ENCODE measurements at regions not wholly inside any gene's neighbourhood (a gene's known extent, or its start where the extent isn't known, plus 50 kb on each side); places are given as distances from the start of the nearest gene placed in this dataset.

- ChIA-PET CTCF (no interaction called here), POLR2A (no interaction called here)
- DNase-seq = no peak
- no peaks in the 10 kb centered on the region for H3K9me3 Mint-ChIP-seq
- no peak overlapping the region for H3K4me3 Mint-ChIP-seq
- no peak overlapping the region for H3K27ac Mint-ChIP-seq
- H3K4me1 Mint-ChIP-seq = no peaks in the 10 kb centered on the region
- no peaks in the 10 kb centered on the region for H3K36me3 Mint-ChIP-seq (ENCODE audit: low read depth)
- H3K27me3 Mint-ChIP-seq = no peaks in the 10 kb centered on the region
Measured at GRCh38 chr20:6831461-6831860, 64.0 kb downstream of the BMP2 start.

GRCh38 chr20:6832811-6833210, 65.3 kb downstream of the BMP2 start:
- ChIA-PET CTCF (no interaction called here), POLR2A (no interaction called here)
- H3K4me1 Mint-ChIP-seq = no peaks in the 10 kb centered on the region
- H3K27me3 Mint-ChIP-seq = no peaks in the 10 kb centered on the region
- DNase-seq = no peak
- no peaks in the 10 kb centered on the region for H3K9me3 Mint-ChIP-seq
- H3K4me3 Mint-ChIP-seq = no peak overlapping the region
- H3K36me3 Mint-ChIP-seq (ENCODE audit: low read depth) = no peaks in the 10 kb centered on the region
- H3K27ac Mint-ChIP-seq = no peak overlapping the region

- ChIA-PET CTCF (interaction anchor here (1.8 kb wide), 1 partner anchor 9 kb away, joined by 6 read pairs; no protein-coding TSS in a partner anchor), POLR2A (no interaction called here)
- DNase-seq = no peak
- Mint-ChIP-seq H3K4me3 (no peak overlapping the region), H3K27ac (no peak overlapping the region), H3K36me3 (ENCODE audit: low read depth) (no peaks in the 10 kb centered on the region), H3K9me3 (no peaks in the 10 kb centered on the region), H3K27me3 (no peaks in the 10 kb centered on the region), H3K4me1 (no peaks in the 10 kb centered on the region)
Measured at GRCh38 chr20:6835609-6836008, 68.1 kb downstream of the BMP2 start.

- H3K4me1 Mint-ChIP-seq = no peaks in the 10 kb centered on the region
- H3K9me3 Mint-ChIP-seq = no peaks in the 10 kb centered on the region
- ChIA-PET CTCF (interaction anchor here (1.8 kb wide), 1 partner anchor 11 kb away, joined by 6 read pairs; no protein-coding TSS in a partner anchor), POLR2A (no interaction called here)
- H3K27me3 Mint-ChIP-seq = no peaks in the 10 kb centered on the region
- H3K36me3 Mint-ChIP-seq (ENCODE audit: low read depth) = no peaks in the 10 kb centered on the region
- DNase-seq = no peak
- no peak overlapping the region for H3K4me3 Mint-ChIP-seq
- no peak overlapping the region for H3K27ac Mint-ChIP-seq
Measured at GRCh38 chr20:6836821-6837374, 69.4 kb downstream of the BMP2 start.

- POLR2A ChIA-PET = no interaction called here
- no peaks in the 10 kb centered on the region for H3K4me1 Mint-ChIP-seq
- CTCF ChIA-PET = no interaction called here
Measured at GRCh38 chr20:6837730-6838129, 70.2 kb downstream of the BMP2 start.

GRCh38 chr20:6838181-6838826, 70.8 kb downstream of the BMP2 start:
- no peaks in the 10 kb centered on the region for H3K36me3 Mint-ChIP-seq (ENCODE audit: low read depth)
- no peaks in the 10 kb centered on the region for H3K9me3 Mint-ChIP-seq
- H3K27ac Mint-ChIP-seq = no peak overlapping the region
- H3K27me3 Mint-ChIP-seq = no peaks in the 10 kb centered on the region
- no peaks in the 10 kb centered on the region for H3K4me1 Mint-ChIP-seq
- H3K4me3 Mint-ChIP-seq = no peak overlapping the region
- CTCF ChIA-PET = no interaction called here
- DNase-seq = no peak
- POLR2A ChIA-PET = no interaction called here

More at GRCh38 chr20:6837730-6838129, 70.2 kb downstream of the BMP2 start:
- H3K9me3 Mint-ChIP-seq = no peaks in the 10 kb centered on the region
- H3K36me3 Mint-ChIP-seq (ENCODE audit: low read depth) = no peaks in the 10 kb centered on the region
- no peak overlapping the region for H3K4me3 Mint-ChIP-seq
- no peaks in the 10 kb centered on the region for H3K27me3 Mint-ChIP-seq
- H3K27ac Mint-ChIP-seq = no peak overlapping the region
- DNase-seq = no peak

GRCh38 chr20:6841128-6841527, 73.6 kb downstream of the BMP2 start:
- Mint-ChIP-seq H3K36me3 (ENCODE audit: low read depth) (no peaks in the 10 kb centered on the region), H3K4me3 (no peak overlapping the region), H3K27me3 (no peaks in the 10 kb centered on the region), H3K4me1 (no peaks in the 10 kb centered on the region), H3K27ac (no peak overlapping the region), H3K9me3 (no peaks in the 10 kb centered on the region)
- no peak for DNase-seq
- ChIA-PET POLR2A (no interaction called here), CTCF (no interaction called here)

- H3K9me3 Mint-ChIP-seq = peaks cover 7% of the 10 kb centered on the region
- no peak overlapping the region for H3K4me3 Mint-ChIP-seq
- CTCF ChIA-PET = no interaction called here
- DNase-seq = no peak
- no peak overlapping the region for H3K27ac Mint-ChIP-seq
- H3K4me1 Mint-ChIP-seq = no peaks in the 10 kb centered on the region
- POLR2A ChIA-PET = no interaction called here
- no peaks in the 10 kb centered on the region for H3K27me3 Mint-ChIP-seq
- H3K36me3 Mint-ChIP-seq (ENCODE audit: low read depth) = no peaks in the 10 kb centered on the region
Measured at GRCh38 chr20:6845141-6845540, 77.7 kb downstream of the BMP2 start.

GRCh38 chr20:6848041-6848440, 80.6 kb downstream of the BMP2 start:
- Mint-ChIP-seq H3K9me3 (peaks cover 12% of the 10 kb centered on the region), H3K4me1 (no peaks in the 10 kb centered on the region), H3K27me3 (no peaks in the 10 kb centered on the region), H3K27ac (no peak overlapping the region), H3K4me3 (no peak overlapping the region), H3K36me3 (ENCODE audit: low read depth) (no peaks in the 10 kb centered on the region)
- ChIA-PET CTCF (no interaction called here), POLR2A (no interaction called here)
- no peak for DNase-seq

GRCh38 chr20:6848992-6849391, 81.5 kb downstream of the BMP2 start:
- H3K4me1 Mint-ChIP-seq = no peaks in the 10 kb centered on the region
- CTCF ChIA-PET = no interaction called here
- DNase-seq = no peak
- H3K4me3 Mint-ChIP-seq = no peak overlapping the region
- H3K36me3 Mint-ChIP-seq (ENCODE audit: low read depth) = no peaks in the 10 kb centered on the region
- H3K27me3 Mint-ChIP-seq = no peaks in the 10 kb centered on the region
- H3K27ac Mint-ChIP-seq = no peak overlapping the region
- H3K9me3 Mint-ChIP-seq = peaks cover 14% of the 10 kb centered on the region
- POLR2A ChIA-PET = no interaction called here

- ChIA-PET POLR2A (no interaction called here), CTCF (no interaction called here)
- no peak for DNase-seq
- peaks cover 14% of the 10 kb centered on the region for H3K9me3 Mint-ChIP-seq
- H3K4me1 Mint-ChIP-seq = no peaks in the 10 kb centered on the region
- H3K36me3 Mint-ChIP-seq (ENCODE audit: low read depth) = no peaks in the 10 kb centered on the region
- no peak overlapping the region for H3K27ac Mint-ChIP-seq
- no peaks in the 10 kb centered on the region for H3K27me3 Mint-ChIP-seq
- no peak overlapping the region for H3K4me3 Mint-ChIP-seq
Measured at GRCh38 chr20:6851136-6851535, 83.7 kb downstream of the BMP2 start.

- ChIA-PET POLR2A (no interaction called here), CTCF (no interaction called here)
- no peak for DNase-seq
- Mint-ChIP-seq H3K4me3 (no peak overlapping the region), H3K27me3 (no peaks in the 10 kb centered on the region), H3K9me3 (peaks cover 14% of the 10 kb centered on the region), H3K4me1 (no peaks in the 10 kb centered on the region), H3K36me3 (ENCODE audit: low read depth) (no peaks in the 10 kb centered on the region), H3K27ac (no peak overlapping the region)
Measured at GRCh38 chr20:6852478-6852877, 85.0 kb downstream of the BMP2 start.

- no peaks in the 10 kb centered on the region for H3K27me3 Mint-ChIP-seq
- no peaks in the 10 kb centered on the region for H3K4me1 Mint-ChIP-seq
- H3K36me3 Mint-ChIP-seq (ENCODE audit: low read depth) = no peaks in the 10 kb centered on the region
- peaks cover 10% of the 10 kb centered on the region for H3K9me3 Mint-ChIP-seq
- CTCF ChIA-PET = no interaction called here
- DNase-seq = no peak
- no peak overlapping the region for H3K4me3 Mint-ChIP-seq
- POLR2A ChIA-PET = no interaction called here
- no peak overlapping the region for H3K27ac Mint-ChIP-seq
Measured at GRCh38 chr20:6855104-6855503, 87.6 kb downstream of the BMP2 start.

- Mint-ChIP-seq H3K27me3 (no peaks in the 10 kb centered on the region), H3K4me3 (no peak overlapping the region), H3K27ac (no peak overlapping the region), H3K9me3 (peaks cover 9% of the 10 kb centered on the region), H3K4me1 (no peaks in the 10 kb centered on the region), H3K36me3 (ENCODE audit: low read depth) (no peaks in the 10 kb centered on the region)
- DNase-seq = no peak
- ChIA-PET CTCF (no interaction called here), POLR2A (no interaction called here)
Measured at GRCh38 chr20:6855796-6856195, 88.3 kb downstream of the BMP2 start.

Data from activated CD4-positive, alpha-beta memory T cell treated with anti-CD3 and anti-CD28 coated beads, Interleukin-2, amount 10 ng/mL, durations not matched to agents 7 days and 5 days (primary cell).